GM19468 (cell line): ENCODE measurements at regions not wholly inside any gene's neighbourhood (a gene's known extent, or its start where the extent isn't known, plus 50 kb on each side); places are given as distances from the start of the nearest gene placed in this dataset.

Experiments used
- ATAC-seq: cut with Tn5 transposase; IDR thresholded peaks from one replicate; pipeline ENCODE4 v1.9.1; 2021; ENCODE audit warnings: mild to moderate bottlenecking, moderate library complexity, moderate number of reproducible peaks; ENCODE audit not compliant: unreplicated experiment; ENCODE audit errors: extremely low read depth

GRCh38 chr7:84455788-84456187 lies 261.2 kb upstream of the SEMA3A start:
- no peak for ATAC-seq

DNA sequence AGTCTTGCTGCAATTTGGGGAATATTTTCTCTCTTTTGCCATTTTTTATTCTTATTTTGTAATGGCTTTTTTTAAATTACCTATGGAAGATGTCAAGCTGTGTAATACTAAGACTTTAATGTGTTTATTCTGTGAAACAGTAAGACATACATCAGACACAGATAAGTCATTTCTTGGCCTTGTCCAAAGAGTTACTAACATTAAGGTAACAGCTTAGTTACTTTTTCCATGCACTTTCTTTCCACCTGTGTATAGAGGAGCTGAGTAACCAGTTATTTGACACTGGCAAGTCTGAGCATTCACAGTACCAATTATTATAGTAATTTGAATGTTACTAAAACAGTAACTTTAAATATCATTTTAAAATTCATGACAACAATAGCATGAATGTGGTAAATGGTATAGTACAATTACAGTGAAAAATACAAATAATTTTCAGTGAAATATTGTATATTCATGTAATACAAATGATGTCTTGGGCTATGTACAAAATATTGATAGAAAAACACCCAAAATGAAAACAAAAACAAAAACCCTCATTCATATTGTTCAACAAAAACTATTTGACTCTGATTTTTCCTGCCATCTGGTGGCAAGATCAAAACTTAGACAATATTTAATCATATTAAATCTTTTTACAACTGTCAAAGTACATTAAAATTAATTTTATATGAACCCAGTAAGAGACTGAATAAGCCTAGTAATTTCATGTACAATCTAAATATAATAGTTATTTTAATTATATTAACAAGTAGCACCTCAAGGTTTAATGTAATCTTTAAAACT lies 259.8 kb upstream of the SEMA3A start:
- ATAC-seq, result no peak

DNA sequence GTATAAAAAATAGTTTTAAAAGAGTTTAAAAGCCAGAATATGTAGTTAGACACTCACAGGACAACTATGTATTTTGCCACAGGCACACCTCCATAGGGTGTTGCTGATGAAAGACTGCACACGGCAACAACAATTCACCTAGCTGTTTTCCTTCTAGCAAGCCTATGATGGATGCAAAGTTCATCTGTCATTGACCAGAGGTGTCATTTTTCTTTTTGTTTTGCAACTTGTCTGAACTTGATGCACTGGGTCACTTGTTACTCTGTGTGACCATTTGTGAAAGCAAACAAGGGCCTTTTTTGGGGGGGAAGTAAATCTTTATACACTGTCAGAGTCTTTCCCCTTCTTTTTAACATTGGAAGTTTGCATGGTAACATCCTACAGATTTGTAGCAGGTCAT lies 258.0 kb upstream of the SEMA3A start:
- ATAC-seq, result no peak

DNA sequence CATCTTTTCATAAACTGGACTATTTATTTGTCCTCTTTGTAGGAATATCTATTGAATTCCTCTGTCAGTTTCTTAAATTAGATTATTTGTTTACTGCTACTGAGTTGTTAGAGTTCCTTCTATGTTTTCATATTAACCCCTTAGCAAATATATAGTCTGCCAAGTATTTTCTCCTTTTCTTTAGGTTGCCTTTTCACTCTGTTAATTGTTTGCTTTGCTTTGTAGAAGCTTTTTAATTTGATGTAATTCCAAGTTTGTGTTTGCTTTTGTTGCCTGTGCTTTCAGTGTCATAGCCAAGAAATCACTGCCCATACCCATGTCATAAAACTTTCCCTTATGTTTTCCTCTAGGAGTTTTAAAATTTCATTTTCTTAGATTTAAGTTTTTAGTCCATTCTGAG lies 256.2 kb upstream of the SEMA3A start:
- no peak for ATAC-seq

DNA sequence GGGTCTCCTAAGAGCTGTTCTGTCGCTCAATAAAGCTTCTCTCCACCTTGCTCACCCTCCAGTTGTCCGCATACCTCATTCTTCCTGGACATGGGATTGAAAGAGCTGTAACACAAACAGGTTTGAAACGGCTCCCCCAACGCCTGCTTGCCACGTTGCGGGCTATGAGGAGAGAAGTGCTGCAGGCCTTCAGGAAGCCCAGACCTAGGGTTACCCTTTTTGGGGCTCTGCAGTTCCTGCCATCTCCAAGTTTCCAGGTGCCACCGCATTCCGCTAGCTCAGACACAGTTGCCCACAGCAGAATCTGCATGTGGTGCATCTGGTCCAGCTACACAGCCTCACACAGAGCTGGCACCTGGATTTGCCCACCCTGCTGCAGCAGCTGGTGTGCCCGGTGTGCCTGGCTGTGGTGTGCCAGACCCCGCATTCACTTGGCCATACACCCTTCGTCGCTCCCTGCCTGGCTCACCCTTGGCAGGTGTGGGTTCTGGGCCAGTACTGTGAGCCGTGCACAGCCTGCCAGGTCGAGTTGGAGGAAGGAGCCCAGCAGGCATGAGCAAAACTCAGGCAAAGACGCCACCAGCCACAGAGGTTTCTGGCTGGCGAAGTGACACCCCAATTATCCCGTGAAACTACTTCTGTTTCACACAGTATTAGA lies 253.2 kb upstream of the SEMA3A start:
- ATAC-seq, result no peak

DNA sequence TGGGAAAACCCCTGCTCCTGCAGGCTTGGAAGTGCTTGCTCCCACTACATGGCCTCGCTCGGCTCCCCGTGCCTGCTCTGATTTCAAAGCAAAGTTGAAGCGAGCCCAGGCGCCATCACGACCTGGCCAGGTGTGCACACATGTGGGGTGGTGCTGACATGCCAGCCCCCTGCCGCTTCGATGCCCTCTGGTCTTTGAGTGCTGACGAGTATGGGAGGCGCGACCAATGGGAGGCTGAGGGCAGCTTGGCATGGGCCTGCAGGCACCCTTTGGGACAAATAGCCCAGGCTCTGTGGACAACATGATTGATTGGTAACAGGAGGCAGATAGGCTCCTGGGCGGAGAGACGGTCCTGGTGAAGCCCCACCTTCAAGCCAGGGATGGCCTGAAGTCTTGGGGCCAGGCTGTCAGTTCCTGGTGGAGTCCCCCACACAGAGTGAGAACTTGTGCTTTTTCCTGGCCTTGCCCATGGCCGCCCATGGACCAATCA lies 252.4 kb upstream of the SEMA3A start:
- no peak for ATAC-seq

DNA sequence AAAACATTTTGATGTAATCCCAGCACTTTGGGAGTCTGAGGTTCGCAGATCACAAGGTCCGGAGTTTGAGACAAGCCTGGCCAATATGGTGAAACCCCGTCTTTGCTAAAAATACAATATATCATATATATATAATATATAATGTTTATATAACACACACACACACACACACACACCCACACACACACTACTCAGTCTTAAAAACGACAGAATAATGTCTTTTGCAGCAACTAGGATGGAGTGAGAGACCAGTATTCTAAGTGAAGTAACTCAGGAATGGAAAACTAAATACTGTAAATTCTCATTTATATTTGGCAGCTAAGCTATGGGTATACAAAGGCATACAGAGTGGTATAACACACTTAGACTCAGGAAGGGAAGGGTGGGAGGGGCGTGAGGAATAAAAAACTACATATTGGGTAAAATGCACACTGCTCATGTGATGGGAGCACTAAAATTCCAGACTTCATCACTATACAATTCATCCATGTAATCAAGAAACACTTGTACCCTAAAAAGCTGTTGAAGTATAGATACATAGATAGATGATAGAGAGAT lies 231.2 kb upstream of the SEMA3A start:
- ATAC-seq, result no peak

DNA sequence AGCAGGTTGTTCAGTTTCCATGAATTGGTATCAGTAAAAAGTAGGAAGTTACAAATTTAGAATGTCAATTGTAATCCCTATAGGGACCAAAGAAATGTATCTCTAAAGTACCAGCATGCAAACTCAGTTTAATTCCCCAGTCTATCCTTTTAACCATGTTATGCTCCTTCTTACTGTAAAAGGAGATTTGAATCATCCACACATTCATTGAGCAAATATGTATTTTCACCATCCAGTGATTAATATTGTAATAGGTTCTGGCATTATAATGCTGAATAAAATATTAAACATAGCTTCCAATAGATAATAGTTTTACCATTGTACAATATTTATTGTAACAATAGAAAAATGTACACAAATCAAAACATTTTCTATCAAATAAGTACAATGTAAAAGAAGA lies 228.2 kb upstream of the SEMA3A start:
- ATAC-seq, result no peak

DNA sequence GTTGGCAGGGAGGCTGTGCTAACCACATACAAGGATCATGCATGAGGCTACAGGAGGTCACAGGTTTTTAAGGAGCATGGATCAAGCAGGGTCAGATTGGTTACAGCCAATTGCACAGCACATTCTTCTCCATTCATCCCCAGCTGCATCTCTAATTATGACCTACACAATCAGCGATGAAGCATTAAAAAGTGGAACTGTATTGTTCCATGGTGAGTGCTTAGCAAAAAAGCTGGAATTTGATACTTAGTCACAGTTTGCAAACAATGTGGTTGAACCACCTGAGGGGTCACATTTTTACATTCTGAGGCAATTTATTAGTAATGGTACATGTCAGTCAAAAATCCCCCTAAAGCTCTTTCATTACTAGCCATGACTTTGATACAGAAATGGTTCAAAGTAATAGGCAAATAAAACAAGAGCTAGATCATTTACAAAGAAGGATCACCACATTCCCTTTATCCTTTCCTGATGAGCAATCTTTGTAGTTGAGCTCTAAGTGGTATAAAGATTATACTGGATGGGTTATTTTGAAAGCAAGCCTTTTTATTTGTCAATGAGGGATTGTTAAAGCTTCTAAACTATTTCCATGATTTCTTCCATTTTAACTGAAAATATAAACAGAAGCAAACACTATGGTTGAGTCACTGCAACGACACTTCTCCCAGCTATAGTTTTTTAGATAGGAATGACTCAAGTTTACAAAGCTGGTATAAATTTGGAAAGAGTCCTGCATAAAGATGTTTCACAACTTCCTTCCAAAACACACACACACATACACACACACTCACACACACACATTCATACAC lies 217.8 kb upstream of the SEMA3A start:
- no peak for ATAC-seq

DNA sequence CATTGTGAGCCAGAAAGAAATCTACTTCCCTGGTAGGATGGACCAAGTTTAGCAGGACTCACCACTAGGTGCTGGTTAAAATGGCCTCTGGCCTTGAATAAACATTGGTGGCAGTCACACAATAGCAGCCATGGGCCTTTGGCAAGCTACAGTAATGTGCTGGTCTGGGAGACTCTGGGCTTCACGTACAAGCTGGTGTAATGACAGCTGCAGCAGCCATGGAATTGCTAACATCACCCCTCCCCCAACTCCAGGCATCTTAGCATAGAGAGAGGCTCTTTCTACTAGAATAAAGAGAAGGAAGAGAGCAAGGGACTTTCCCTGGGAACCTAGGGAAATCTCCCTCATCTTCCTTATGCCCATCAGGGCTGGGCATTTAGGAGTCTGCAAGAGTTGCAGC lies 205.1 kb upstream of the SEMA3A start:
- no peak for ATAC-seq

- no peak for ATAC-seq
These were observed 199.6 kb upstream of the SEMA3A start for GRCh38 chr7:84394219-84394618.

DNA sequence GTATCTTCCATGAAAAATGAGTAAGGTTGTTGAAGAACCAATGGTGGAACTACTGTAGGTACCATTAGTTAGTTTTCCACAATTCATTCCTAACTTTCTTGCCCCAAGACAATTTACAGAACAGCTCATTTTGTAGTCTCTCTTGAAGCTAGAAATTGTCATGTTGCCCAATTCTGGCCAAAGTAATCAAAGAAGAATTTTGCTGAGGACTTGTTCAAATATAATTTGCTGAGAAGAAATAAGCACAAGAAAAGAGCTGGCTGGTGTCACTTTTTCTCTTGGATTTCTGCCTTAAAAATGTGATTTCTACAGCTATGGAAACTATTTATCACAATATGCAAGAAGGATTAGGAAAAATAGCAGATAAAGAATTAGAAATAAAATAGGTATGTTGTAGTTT lies 199.2 kb upstream of the SEMA3A start:
- ATAC-seq, result no peak

DNA sequence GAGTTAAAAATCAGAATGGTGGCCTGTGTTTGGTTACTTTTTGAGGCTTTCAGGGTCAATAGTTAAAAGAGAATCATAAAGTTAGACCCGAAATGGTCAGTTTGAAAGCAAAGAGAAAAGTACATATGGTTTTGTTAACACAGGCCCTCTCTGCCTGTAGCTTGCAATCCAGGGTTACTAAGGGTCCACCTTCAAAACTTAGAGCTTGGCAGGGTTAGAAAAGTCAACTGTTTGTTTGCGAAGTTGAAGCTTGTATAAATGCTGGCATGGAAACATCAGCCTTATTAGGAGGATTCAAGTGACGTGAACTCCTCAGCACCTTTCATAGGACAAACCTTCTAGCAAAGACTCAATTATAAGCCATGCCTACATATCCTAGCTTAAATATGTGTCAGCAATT lies 196.3 kb upstream of the SEMA3A start:
- ATAC-seq, result no peak

DNA sequence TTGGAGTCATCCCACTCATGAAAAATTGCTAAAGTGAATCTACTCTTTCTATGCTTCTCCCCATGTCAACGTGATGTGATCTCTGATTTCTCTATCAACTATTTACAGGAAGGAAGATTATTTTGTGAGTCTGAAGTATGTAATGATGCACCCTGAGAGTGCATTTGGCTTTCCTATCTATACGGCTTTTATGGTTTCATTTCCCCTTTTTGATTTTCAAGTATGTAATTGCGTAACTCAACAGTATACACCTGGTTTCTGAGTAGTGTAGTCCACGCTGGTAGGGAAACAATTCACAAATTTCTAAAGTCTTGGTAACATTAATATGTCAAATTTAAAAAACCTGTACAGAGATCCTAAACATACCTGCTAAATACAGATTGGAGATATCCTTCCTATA lies 194.7 kb upstream of the SEMA3A start:
- ATAC-seq, result peak; percentile 98

GRCh38 chr7:84387595-84387994 lies 193.0 kb upstream of the SEMA3A start:
- no peak for ATAC-seq

DNA sequence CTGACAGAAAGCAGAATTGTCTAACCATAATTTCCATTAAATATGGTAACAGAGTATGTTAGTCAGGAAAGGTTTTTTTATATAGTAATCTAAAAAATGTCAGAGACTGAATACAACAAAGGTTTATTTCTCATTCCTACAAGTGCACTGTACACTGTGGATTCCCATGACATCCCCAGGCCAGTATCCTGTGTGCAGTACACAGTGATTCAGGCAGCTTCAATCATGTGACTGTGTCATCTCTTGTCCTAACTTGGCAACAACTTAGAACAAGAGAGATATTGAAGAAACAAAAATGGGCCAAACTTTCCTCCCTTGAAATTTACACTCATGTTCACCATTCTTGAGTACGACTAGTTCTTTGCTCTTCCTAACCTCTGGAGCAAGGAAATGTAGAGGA lies 189.8 kb upstream of the SEMA3A start:
- ATAC-seq, result no peak

DNA sequence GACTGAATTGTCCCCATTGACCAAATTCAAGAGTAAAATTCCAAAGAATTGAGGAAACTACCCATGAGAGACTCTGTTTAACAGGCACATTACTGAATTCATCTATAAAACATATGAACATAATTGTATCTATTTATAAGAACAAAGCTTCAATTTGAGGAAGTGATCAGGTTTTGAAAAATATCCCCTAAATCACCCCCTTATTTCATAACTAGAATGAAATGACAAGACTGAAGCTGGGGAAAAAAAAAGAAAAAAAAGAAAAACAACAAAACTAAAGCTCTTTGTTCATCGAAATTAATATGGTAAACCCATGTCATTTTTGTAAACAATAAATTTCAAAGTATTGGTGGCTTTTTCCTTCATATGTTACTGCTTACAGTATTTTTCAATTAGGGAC lies 184.9 kb upstream of the SEMA3A start:
- ATAC-seq, result no peak

DNA sequence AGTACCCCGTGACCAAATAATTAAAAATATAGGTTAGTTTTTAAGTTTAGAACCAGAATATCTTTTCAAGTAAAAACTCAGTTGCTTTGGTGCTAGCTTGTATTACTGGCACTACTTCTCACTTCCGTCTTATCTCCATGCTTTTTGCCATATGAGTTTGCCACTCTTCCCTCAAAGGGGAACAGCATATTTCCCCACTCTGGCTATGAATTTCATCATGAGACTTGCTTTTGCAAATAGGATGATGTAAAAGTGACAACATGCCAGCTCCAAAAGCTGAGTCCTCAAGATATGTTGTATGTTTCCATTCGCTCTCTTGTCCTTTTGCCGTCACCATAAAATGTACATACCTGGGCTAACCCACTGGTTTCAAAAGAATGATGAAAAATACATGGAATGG lies 178.1 kb upstream of the SEMA3A start:
- no peak for ATAC-seq

DNA sequence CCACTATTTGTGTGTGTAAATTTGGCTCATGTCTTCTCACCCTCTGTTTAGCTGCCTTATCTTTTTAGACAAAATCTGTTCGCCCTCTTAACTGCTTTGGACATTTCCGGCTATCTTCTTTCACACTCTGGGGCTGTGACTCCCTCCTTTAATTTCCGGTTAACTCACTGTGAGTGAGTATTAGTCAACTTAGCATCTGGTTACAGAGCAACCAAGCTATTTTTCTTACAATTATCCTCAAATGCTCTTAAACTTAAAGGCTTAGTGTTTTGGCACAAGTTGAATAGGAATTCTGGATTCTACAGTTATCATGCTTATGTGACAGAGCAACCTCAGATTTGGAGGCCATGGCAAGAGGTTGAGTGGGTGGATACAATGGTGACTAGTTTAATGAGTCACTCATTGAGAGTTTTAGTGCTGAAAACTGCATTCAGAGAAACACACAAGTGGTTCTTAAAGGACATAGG lies 177.6 kb upstream of the SEMA3A start:
- no peak for ATAC-seq

DNA sequence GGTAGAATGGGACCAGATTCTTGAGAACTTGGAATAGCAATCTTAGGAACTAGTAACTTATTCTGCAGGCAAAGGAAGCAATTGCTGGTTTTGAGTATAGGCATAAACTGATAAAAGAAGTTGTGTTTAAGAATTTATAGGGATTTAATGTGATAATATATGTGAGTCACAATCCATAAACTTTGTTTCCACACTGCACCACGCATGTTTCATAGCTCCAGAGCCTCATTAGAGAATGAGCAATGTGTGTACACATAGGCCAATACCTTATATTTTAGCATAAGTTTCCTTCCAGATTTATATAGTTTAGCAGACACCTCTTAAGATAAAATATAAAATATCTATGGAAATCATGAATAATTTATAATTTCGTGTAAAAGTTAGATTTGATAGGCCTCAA lies 175.5 kb upstream of the SEMA3A start:
- ATAC-seq, result no peak

- no peak for ATAC-seq
These were observed 173.5 kb upstream of the SEMA3A start for GRCh38 chr7:84368122-84368521.
